ENCODE measurements at regions not wholly inside any gene's neighbourhood (a gene's known extent, or its start where the extent isn't known, plus 50 kb on each side); places are given as distances from the start of the nearest gene placed in this dataset.

DNA sequence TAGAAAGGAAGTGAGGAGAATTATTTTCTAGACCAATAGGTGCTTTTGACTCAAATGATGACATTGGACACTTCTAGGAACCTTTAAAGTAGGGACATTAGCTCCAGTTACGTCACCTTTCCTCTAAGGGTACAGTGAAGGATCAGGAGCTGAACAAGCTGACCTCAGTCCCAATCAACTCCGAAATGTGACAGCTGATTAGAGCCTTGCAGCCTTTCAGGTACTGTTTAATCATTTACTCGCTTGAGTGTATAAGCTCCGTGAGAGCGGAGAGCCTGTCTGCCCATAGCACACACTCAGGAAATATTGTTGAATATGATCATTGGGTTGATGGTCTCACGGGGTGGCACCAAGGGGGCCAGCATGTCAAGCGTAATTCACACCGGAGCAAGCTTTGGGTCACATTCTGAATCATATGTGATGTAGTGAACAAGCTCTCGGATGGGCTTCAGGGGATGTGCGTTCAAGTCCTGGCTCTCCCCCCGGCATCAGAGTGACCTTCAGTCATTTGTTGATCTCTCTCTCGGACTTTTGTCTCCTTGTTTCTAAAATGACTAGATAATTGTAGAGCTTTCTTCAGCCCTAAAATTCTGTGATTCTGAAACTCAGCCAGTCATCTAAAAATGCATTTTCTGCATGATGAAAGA lies 141.9 kb downstream of the ZIC5 start:
- WGBS, 2 experiments (ENCODE audit: extremely low coverage in 1 of 2, insufficient coverage in 1 of 2, insufficient read length in 1 of 2, insufficient replicate concordance in 2 of 2, low coverage in 1 of 2, low lambda C conversion rate in 2 of 2, missing lambda C conversion rate in 1 of 2) = 95% methylated on average over 12 of the region's 12 CpGs; no CpG with 5 or more reads in 1 of the 2 experiments
- Histone ChIP-seq H3K9me3 (ENCODE audit: insufficient read depth in 2 of 2, low read depth in 1 of 2, low read length in 1 of 2) (no peaks in the 10 kb centered on the region), H2BK15ac (ENCODE audit: low read length) (no peak overlapping the region), H3K23ac (ENCODE audit: insufficient read length) (no peak overlapping the region), H3K23me2 (ENCODE audit: low read depth, low read length) (no peaks in the 10 kb centered on the region; the same call in 1 of the 2 replicates), H4K5ac (ENCODE audit: insufficient read length, low read depth, low read length) (no peak overlapping the region), H4K91ac (replicated peaks; ENCODE audit: insufficient read length, low read length) (no peak overlapping the region), H2BK120ac (replicated peaks; ENCODE audit: low read depth, low read length) (no peak overlapping the region), H3K79me1 (ENCODE audit: low read depth, low read length) (no peaks in the 10 kb centered on the region), H3K27ac (ENCODE audit: low read depth, low read length) (no peak overlapping the region), H2AK5ac (ENCODE audit: low read depth, low read length) (no peak overlapping the region), H3K4me2 (ENCODE audit: insufficient read depth in 1 of 2, low read depth in 2 of 2, low read length in 2 of 2) (no peak overlapping the region), H4K8ac (ENCODE audit: extremely low read depth, insufficient read depth, low read length) (no peak overlapping the region), H2AFZ (ENCODE audit: low read length) (no peak overlapping the region), H2BK12ac (ENCODE audit: low read depth, low read length) (no peak overlapping the region), H3K27me3 (replicated peaks in 1 of 4; ENCODE audit: control insufficient read depth in 3 of 4, extremely low read depth in 1 of 4, insufficient read depth in 3 of 4, low read length in 3 of 4) (no peaks in the 10 kb centered on the region), H3K56ac (replicated peaks; ENCODE audit: insufficient read length, low read depth, low read length) (no peak overlapping the region), H3K4me1 (replicated peaks in 1 of 4; ENCODE audit: control insufficient read depth in 3 of 4, insufficient read depth in 4 of 4, low read length in 3 of 4) (no peaks in the 10 kb centered on the region; a peak in 3 of 7 replicates), H3K9ac (replicated peaks in 1 of 4; ENCODE audit: extremely low read depth in 1 of 4, low read depth in 3 of 4, low read length in 3 of 4) (no peak overlapping the region), H3K14ac (ENCODE audit: insufficient read length) (no peak overlapping the region), H3K79me2 (ENCODE audit: control insufficient read depth in 1 of 2, insufficient read depth in 2 of 2, low read length in 2 of 2) (no peaks in the 10 kb centered on the region), H2BK5ac (ENCODE audit: low read depth, low read length) (no peak overlapping the region), H3K36me3 (ENCODE audit: control insufficient read depth in 2 of 4, insufficient read depth in 4 of 4, low read length in 3 of 4) (no peaks in the 10 kb centered on the region), H2BK20ac (ENCODE audit: low read length) (no peak overlapping the region), H3K18ac (ENCODE audit: extremely low read depth, low read length) (no peak overlapping the region), H3K4ac (replicated peaks; ENCODE audit: insufficient read length, low read depth, low read length) (no peak overlapping the region), H4K20me1 (replicated peaks in 1 of 2; ENCODE audit: control insufficient read depth in 1 of 2, insufficient read depth in 2 of 2, low read length in 2 of 2) (no peaks in the 10 kb centered on the region), H3K4me3 (ENCODE audit: extremely low read depth in 1 of 4, insufficient read depth in 2 of 4, low read depth in 3 of 4, low read length in 4 of 4) (no peak overlapping the region)
- DNase-seq (ENCODE audit: low read depth in 1 of 2, low spot score in 2 of 2) = no peak
- ChIA-PET POLR2A (ENCODE audit: partially characterized antibody) (no interaction called here), CTCF (ENCODE audit: partially characterized antibody) (interaction anchor here (1.1 to 3.1 kb wide), 8 partner anchors 10 to 171 kb away, joined by 3 to 17 read pairs (median 4); no protein-coding TSS in a partner anchor)
- TF ChIP-seq SAP30 (IDR thresholded peaks at IDR 0.05; ENCODE audit: insufficient read depth, insufficient replicate concordance, low read length) (no peak), TAF7 (optimal IDR thresholded peaks at IDR 0.05; ENCODE audit: borderline replicate concordance, low read depth, low read length) (no peak), ZNF274 (IDR thresholded peaks at IDR 0.05; ENCODE audit: borderline replicate concordance, extremely low read depth, low read length) (no peak), CTBP2 (IDR thresholded peaks at IDR 0.05; ENCODE audit: borderline replicate concordance, insufficient read depth, insufficient read length, low read length) (no peak), GTF2F1 (IDR thresholded peaks at IDR 0.05; ENCODE audit: borderline replicate concordance, low read depth, low read length) (no peak), MAFK (IDR thresholded peaks at IDR 0.05; ENCODE audit: low read depth, low read length) (no peak)
- TF ChIP-seq, protein P1, sequence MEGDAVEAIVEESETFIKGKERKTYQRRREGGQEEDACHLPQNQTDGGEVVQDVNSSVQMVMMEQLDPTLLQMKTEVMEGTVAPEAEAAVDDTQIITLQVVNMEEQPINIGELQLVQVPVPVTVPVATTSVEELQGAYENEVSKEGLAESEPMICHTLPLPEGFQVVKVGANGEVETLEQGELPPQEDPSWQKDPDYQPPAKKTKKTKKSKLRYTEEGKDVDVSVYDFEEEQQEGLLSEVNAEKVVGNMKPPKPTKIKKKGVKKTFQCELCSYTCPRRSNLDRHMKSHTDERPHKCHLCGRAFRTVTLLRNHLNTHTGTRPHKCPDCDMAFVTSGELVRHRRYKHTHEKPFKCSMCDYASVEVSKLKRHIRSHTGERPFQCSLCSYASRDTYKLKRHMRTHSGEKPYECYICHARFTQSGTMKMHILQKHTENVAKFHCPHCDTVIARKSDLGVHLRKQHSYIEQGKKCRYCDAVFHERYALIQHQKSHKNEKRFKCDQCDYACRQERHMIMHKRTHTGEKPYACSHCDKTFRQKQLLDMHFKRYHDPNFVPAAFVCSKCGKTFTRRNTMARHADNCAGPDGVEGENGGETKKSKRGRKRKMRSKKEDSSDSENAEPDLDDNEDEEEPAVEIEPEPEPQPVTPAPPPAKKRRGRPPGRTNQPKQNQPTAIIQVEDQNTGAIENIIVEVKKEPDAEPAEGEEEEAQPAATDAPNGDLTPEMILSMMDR (IDR thresholded peaks at IDR 0.05; ENCODE audit: control extremely low read depth in 1 of 3, insufficient read depth in 1 of 3, low read depth in 1 of 3, low read length in 3 of 3) = no peak
- FAIRE-seq = no peak

Measured in H1 (cell line).